H1 (cell line): ENCODE measurements at regions not wholly inside any gene's neighbourhood (a gene's known extent, or its start where the extent isn't known, plus 50 kb on each side); places are given as distances from the start of the nearest gene placed in this dataset.

ENCODE experiments used
- CTCF ChIA-PET: fragments of 300-600 bp; sonication (Branson Sonifier 250); formaldehyde crosslinking; loops from one replicate; lab custom pipeline; 2021; ENCODE audit not compliant: partially characterized antibody; lab: Charles Lee
- POLR2A ChIA-PET: fragments of 300-600 bp; sonication (Branson Sonifier 250); formaldehyde crosslinking; loops from one replicate; lab custom pipeline; 2021; ENCODE audit warnings: inconsistent platforms; ENCODE audit not compliant: partially characterized antibody; lab: Charles Lee
- DNase-seq, 2 experiments: peaks; one replicate each; pipeline versions ENCODE4 v3.0.0 to v3.0.0-alpha.2; 2010 to 2022; ENCODE audit warnings: low spot score in 2 of 2, low read depth in 1 of 2, mixed read lengths in 1 of 2
- FAIRE-seq: peaks from 2 replicates; lab custom pipeline; 2011; peaks lifted over from hg19 to GRCh38; lab: Jason Lieb, UNC
- H2AFZ ChIP-seq: 2 replicates; pipeline ENCODE4 v1.8.1; 2012; ENCODE audit warnings: low read length, inconsistent platforms
- H2AK5ac ChIP-seq: 2 replicates; pipeline ENCODE4 v1.6.1; 2013; ENCODE audit warnings: low read depth, low read length
- H2BK120ac ChIP-seq: replicated peaks from 2 replicates; pipeline ENCODE3; 2013; ENCODE audit warnings: low read depth, low read length, inconsistent platforms
- H2BK12ac ChIP-seq: 2 replicates; pipeline ENCODE4 v1.6.1; 2013; ENCODE audit warnings: low read depth, low read length
- H2BK15ac ChIP-seq: 2 replicates; pipeline ENCODE4 v1.6.1; 2013; ENCODE audit warnings: low read length
- H2BK20ac ChIP-seq: 2 replicates; pipeline ENCODE4 v1.6.1; 2013; ENCODE audit warnings: low read length
- H2BK5ac ChIP-seq: 2 replicates; pipeline ENCODE4 v1.6.1; 2013; ENCODE audit warnings: low read depth, low read length
- H3K14ac ChIP-seq: 2 replicates; pipeline ENCODE4 v1.6.1; 2013; ENCODE audit warnings: inconsistent platforms; ENCODE audit not compliant: insufficient read length
- H3K18ac ChIP-seq: 2 replicates; pipeline ENCODE4 v1.6.1; 2013; ENCODE audit warnings: low read length; ENCODE audit errors: extremely low read depth
- H3K23ac ChIP-seq: 2 replicates; pipeline ENCODE4 v1.6.1; 2013; ENCODE audit warnings: inconsistent platforms; ENCODE audit not compliant: insufficient read length
- H3K23me2 ChIP-seq: 2 replicates; pipeline ENCODE4 v1.6.1; 2013; ENCODE audit warnings: low read depth, low read length
- H3K27ac ChIP-seq: 2 replicates; pipeline ENCODE4 v1.6.1; 2011; ENCODE audit warnings: low read depth, low read length, inconsistent platforms
- H3K27me3 ChIP-seq, 4 experiments: replicated peaks in 1 of 4; 1 replicate in 1 of 4; 2 replicates in 3 of 4; pipeline versions ENCODE4 v1.6.1 to v1.8.1; 2011 to 2013; ENCODE audit warnings: low read length in 3 of 4, mild to moderate bottlenecking in 3 of 4, inconsistent platforms in 2 of 4, mixed read lengths in 2 of 4, moderate library complexity in 1 of 4; ENCODE audit not compliant: control insufficient read depth in 3 of 4, insufficient read depth in 3 of 4; ENCODE audit errors: extremely low read depth in 1 of 4
- H3K36me3 ChIP-seq, 4 experiments: 2 replicates each; pipeline versions ENCODE4 v1.6.1 to v1.8.1; 2011 to 2013; ENCODE audit warnings: mild to moderate bottlenecking in 4 of 4, low read length in 3 of 4, moderate library complexity in 2 of 4, control low read depth in 1 of 4, inconsistent platforms in 1 of 4; ENCODE audit not compliant: insufficient read depth in 4 of 4, control insufficient read depth in 2 of 4
- H3K4ac ChIP-seq: replicated peaks from 2 replicates; pipeline ENCODE3; 2013; ENCODE audit warnings: low read length, low read depth, mixed read lengths, inconsistent platforms; ENCODE audit not compliant: insufficient read length
- H3K4me1 ChIP-seq, 4 experiments: replicated peaks in 1 of 4; 1 replicate in 1 of 4; 2 replicates in 3 of 4; pipeline versions ENCODE4 v1.6.1 to v1.8.1; 2011 to 2013; ENCODE audit warnings: low read length in 3 of 4, inconsistent platforms in 2 of 4, mixed read lengths in 1 of 4; ENCODE audit not compliant: insufficient read depth in 4 of 4, control insufficient read depth in 3 of 4
- H3K4me2 ChIP-seq, 2 experiments: 2 replicates each; pipeline versions ENCODE4 v1.6.1 to v1.8.1; 2011 to 2013; ENCODE audit warnings: low read depth in 2 of 2, low read length in 2 of 2, control low read depth in 1 of 2, inconsistent platforms in 1 of 2, mild to moderate bottlenecking in 1 of 2; ENCODE audit not compliant: insufficient read depth in 1 of 2
- H3K4me3 ChIP-seq, 4 experiments: fragments of 200-600, 300-600 bp in 1 of 4; sonication (generic), shearing (Covaris generic), sonication (Bioruptor Twin) in 1 of 4; 2 replicates each; pipeline versions ENCODE4 v1.5.1 to v1.8.1; 2011 to 2016; ENCODE audit warnings: low read length in 4 of 4, low read depth in 3 of 4, control low read depth in 2 of 4, inconsistent platforms in 2 of 4, mild to moderate bottlenecking in 2 of 4, mixed read lengths in 1 of 4, moderate library complexity in 1 of 4; ENCODE audit not compliant: insufficient read depth in 2 of 4; ENCODE audit errors: extremely low read depth in 1 of 4
- H3K56ac ChIP-seq: replicated peaks from 2 replicates; pipeline ENCODE3; 2013; ENCODE audit warnings: low read depth, mild to moderate bottlenecking, mixed read lengths, low read length, inconsistent platforms; ENCODE audit not compliant: insufficient read length
- H3K79me1 ChIP-seq: 2 replicates; pipeline ENCODE4 v1.6.1; 2013; ENCODE audit warnings: low read depth, low read length, control low read depth
- H3K79me2 ChIP-seq, 2 experiments: 2 replicates each; pipeline versions ENCODE4 v1.6.1 to v1.8.1; 2012 to 2013; ENCODE audit warnings: low read length in 2 of 2, mild to moderate bottlenecking in 2 of 2, inconsistent platforms in 1 of 2; ENCODE audit not compliant: insufficient read depth in 2 of 2, control insufficient read depth in 1 of 2
- H3K9ac ChIP-seq, 4 experiments: replicated peaks in 1 of 4; 1 replicate in 1 of 4; 2 replicates in 3 of 4; pipeline versions ENCODE4 v1.6.1 to v1.8.1; 2011 to 2013; ENCODE audit warnings: low read depth in 3 of 4, low read length in 3 of 4, control low read depth in 2 of 4, mild to moderate bottlenecking in 2 of 4, moderate library complexity in 2 of 4, inconsistent platforms in 1 of 4; ENCODE audit errors: extremely low read depth in 1 of 4
- H3K9me3 ChIP-seq, 2 experiments: 2 replicates each; pipeline versions ENCODE4 v1.6.1 to v1.8.1; 2012 to 2013; ENCODE audit warnings: mild to moderate bottlenecking in 2 of 2, moderate library complexity in 2 of 2, control low read depth in 1 of 2, inconsistent platforms in 1 of 2, low read depth in 1 of 2, low read length in 1 of 2, mixed read lengths in 1 of 2; ENCODE audit not compliant: insufficient read depth in 2 of 2
- H4K20me1 ChIP-seq, 2 experiments: replicated peaks in 1 of 2; 2 replicates each; pipeline versions ENCODE3 to v1.8.1; 2011 to 2013; ENCODE audit warnings: inconsistent platforms in 2 of 2, low read length in 2 of 2, mild to moderate bottlenecking in 1 of 2; ENCODE audit not compliant: insufficient read depth in 2 of 2, control insufficient read depth in 1 of 2
- H4K5ac ChIP-seq: 2 replicates; pipeline ENCODE4 v1.6.1; 2013; ENCODE audit warnings: low read length, low read depth, mixed read lengths, inconsistent platforms; ENCODE audit not compliant: insufficient read length
- H4K8ac ChIP-seq: 2 replicates; pipeline ENCODE4 v1.8.0; 2013; ENCODE audit warnings: mild to moderate bottlenecking, moderate library complexity, low read length, inconsistent platforms; ENCODE audit not compliant: insufficient read depth; ENCODE audit errors: extremely low read depth
- H4K91ac ChIP-seq: replicated peaks from 2 replicates; pipeline ENCODE3; 2013; ENCODE audit warnings: low read length, mixed read lengths, inconsistent platforms; ENCODE audit not compliant: insufficient read length
- BACH1 ChIP-seq: IDR thresholded peaks from 2 replicates; pipeline ENCODE4 v1.6.1; 2012; ENCODE audit warnings: low read length, improper control_type of control experiment
- CEBPB ChIP-seq: IDR thresholded peaks from 2 replicates; pipeline ENCODE4 v1.6.1; 2012; ENCODE audit warnings: low read depth, low read length
- EZH2 ChIP-seq: fragments of 200-600 bp; sonication (generic); IDR thresholded peaks from 2 replicates; pipeline ENCODE4 v1.7.1; 2012; ENCODE audit warnings: low read depth, mild to moderate bottlenecking, moderate library complexity, low read length, inconsistent platforms; ENCODE audit not compliant: severe bottlenecking
- JUN ChIP-seq: IDR thresholded peaks from 2 replicates; pipeline ENCODE4 v1.6.1; 2011; ENCODE audit warnings: low read depth, mild to moderate bottlenecking, improper control_type of control experiment, low read length
- RBBP5 ChIP-seq: IDR thresholded peaks from 2 replicates; pipeline ENCODE4 v1.7.1; 2012; ENCODE audit warnings: low read depth, mild to moderate bottlenecking, inconsistent platforms, low read length, moderate library complexity, borderline replicate concordance
- RXRA ChIP-seq: IDR thresholded peaks from 2 replicates; pipeline ENCODE4 v1.6.1; 2011; ENCODE audit warnings: low read depth, mild to moderate bottlenecking, low read length, moderate library complexity; ENCODE audit not compliant: insufficient read depth
- SP2 ChIP-seq: IDR thresholded peaks from 2 replicates; pipeline ENCODE4 v1.6.1; 2012; ENCODE audit warnings: mild to moderate bottlenecking, low read length, inconsistent platforms
- TAF7 ChIP-seq: optimal IDR thresholded peaks from 2 replicates; pipeline ENCODE3; 2011; ENCODE audit warnings: low read depth, mild to moderate bottlenecking, inconsistent platforms, low read length, moderate library complexity, borderline replicate concordance

- DNase-seq (no peak), FAIRE-seq (no peak)
- Histone ChIP-seq H2BK12ac (no peak overlapping the region), H2BK120ac (no peak overlapping the region), H2BK5ac (no peak overlapping the region), H3K4me1 (peaks cover 0 to 3% (median under 1%) of the 10 kb centered on the region in 4 experiments; a peak in 2 of 7 replicates), H4K5ac (no peak overlapping the region), H3K4me2 (no peak overlapping the region), H3K56ac (no peak overlapping the region), H3K79me2 (no peaks in the 10 kb centered on the region), H3K36me3 (no peaks in the 10 kb centered on the region), H4K8ac (no peak overlapping the region), H2BK15ac (no peak overlapping the region), H3K27ac (no peak overlapping the region), H2AFZ (no peak overlapping the region), H3K27me3 (no peaks in the 10 kb centered on the region), H3K9me3 (peaks cover 3 to 7% of the 10 kb centered on the region in 2 experiments; a peak in 3 of 4 replicates), H4K20me1 (no peaks in the 10 kb centered on the region), H3K23me2 (peaks cover 2% of the 10 kb centered on the region; the same call in 1 of the 2 replicates), H3K23ac (no peak overlapping the region), H3K4me3 (no peak overlapping the region), H3K9ac (no peak overlapping the region), H2BK20ac (no peak overlapping the region), H3K18ac (no peak overlapping the region), H3K14ac (no peak overlapping the region), H4K91ac (no peak overlapping the region), H2AK5ac (no peak overlapping the region), H3K4ac (no peak overlapping the region), H3K79me1 (no peaks in the 10 kb centered on the region)
- POLR2A ChIA-PET = interaction anchor here (0.9 to 1.3 kb wide), 2 partner anchors 666 to 672 kb away, joined by 3 to 5 read pairs; partner anchors contain the start of gene CITED2
- CTCF ChIA-PET = interaction anchor here (0.9 to 1.5 kb wide), 2 partner anchors 11 to 15 kb away, joined by 3 to 7 read pairs; no protein-coding TSS in a partner anchor
- TF ChIP-seq EZH2 = no peak
- TF ChIP-seq JUN = no peak
- no peak for TF ChIP-seq TAF7
- no peak for TF ChIP-seq RBBP5
- TF ChIP-seq BACH1 = no peak
- TF ChIP-seq SP2 = no peak
- no peak for TF ChIP-seq CEBPB
- TF ChIP-seq RXRA = no peak
These were observed 666.6 kb upstream of the CITED2 start for GRCh38 chr6:140041056-140041455.
